Suprapubic skin (tissue), 4 donors: ENCODE measurements at regions not wholly inside any gene's neighbourhood (a gene's known extent, or its start where the extent isn't known, plus 50 kb on each side); places are given as distances from the start of the nearest gene placed in this dataset.

Experiments
- DNase-seq, 2 donors: peaks; one replicate each; pipeline ENCODE4 v3.0.0-alpha.2; 2019; ENCODE audit warnings: low spot score in 2 of 2
- H3K27ac ChIP-seq: fragments of 200-600 bp; sonication (generic); one replicate; pipeline ENCODE4 v1.5.1; 2019
- H3K27me3 ChIP-seq: fragments of 200-600 bp; sonication (generic); one replicate; pipeline ENCODE4 v1.5.1; 2019
- H3K36me3 ChIP-seq: fragments of 200-600 bp; sonication (generic); one replicate; pipeline ENCODE4 v1.5.1; 2019
- H3K4me1 ChIP-seq: fragments of 200-600 bp; sonication (generic); one replicate; pipeline ENCODE4 v1.5.1; 2019
- H3K4me3 ChIP-seq: fragments of 200-600 bp; sonication (generic); one replicate; pipeline ENCODE4 v1.5.1; 2019; ENCODE audit warnings: mild to moderate bottlenecking
- H3K9me3 ChIP-seq: fragments of 200-600 bp; sonication (generic); one replicate; pipeline ENCODE4 v1.5.1; 2019
- EP300 ChIP-seq: sonication (generic); formaldehyde crosslinking; IDR thresholded peaks from one replicate; pipeline ENCODE4 v1.6.1; 2017; ENCODE audit warnings: antibody characterized with exemption
- POLR2A ChIP-seq, 2 donors: fragments of 450-650 bp; IDR thresholded peaks; one replicate each; pipeline ENCODE4 v1.6.1; 2017; ENCODE audit warnings: antibody characterized with exemption in 2 of 2, mild to moderate bottlenecking in 2 of 2, moderate library complexity in 2 of 2
- POLR2AphosphoS5 ChIP-seq, 3 donors: sonication (generic); formaldehyde crosslinking; IDR thresholded peaks; one replicate each; pipeline ENCODE4 v1.6.1; 2017; ENCODE audit warnings: antibody characterized with exemption in 3 of 3
- WGBS: methylation state at CpG from one replicate; pipeline ENCODE4 v1.1.5; 2018; 5-methylcytosine and 5-hydroxymethylcytosine counted together
- TF ChIP-seq, protein P1 (sequence below), 2 donors: fragments of 200-600 bp in 1 of 2; fragments of 450-650 bp in 1 of 2; sonication (generic) in 1 of 2; IDR thresholded peaks; one replicate each; pipeline ENCODE4 v1.5.1; 2016 to 2019; ENCODE audit warnings: antibody characterized with exemption in 2 of 2, mild to moderate bottlenecking in 1 of 2, moderate library complexity in 1 of 2

DNA sequence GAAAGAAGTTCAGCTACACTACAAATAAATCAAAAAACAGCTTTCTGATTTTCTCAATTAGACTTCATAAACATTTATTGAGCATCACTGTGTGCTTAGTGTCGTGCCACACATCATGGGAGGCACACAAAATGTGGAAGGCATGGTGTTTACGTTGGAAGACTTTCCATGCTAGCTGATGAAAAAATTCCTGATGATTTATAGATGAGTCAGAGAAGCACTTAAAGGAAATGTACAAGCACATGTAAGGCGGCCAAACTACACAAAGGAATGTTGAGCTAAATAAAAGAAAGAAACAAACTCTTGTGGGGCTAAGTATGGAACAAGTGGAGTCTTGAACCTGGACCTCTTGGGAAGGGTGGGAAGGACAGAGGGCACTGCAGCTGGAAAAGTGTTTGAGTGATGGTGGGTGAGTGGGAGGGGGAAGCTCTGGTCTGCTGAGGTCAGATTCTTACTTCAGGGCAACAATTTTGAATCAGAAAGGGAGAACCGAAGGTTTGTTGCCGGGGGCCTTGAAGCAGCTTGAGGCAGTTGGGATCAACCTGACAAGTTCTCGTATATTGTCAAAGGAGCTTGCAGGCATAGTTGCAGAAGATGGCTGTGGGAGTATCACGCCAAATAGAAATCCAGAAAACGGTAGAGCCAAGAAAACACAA, 66.9 kb downstream of the FOXB1 start:
- Histone ChIP-seq H3K4me3 (no peak overlapping the region), H3K27me3 (peaks cover 24% of the 10 kb centered on the region), H3K4me1 (no peaks in the 10 kb centered on the region), H3K36me3 (no peaks in the 10 kb centered on the region), H3K9me3 (peaks cover 3% of the 10 kb centered on the region), H3K27ac (no peak overlapping the region)
- 37% methylated on average over 8 of the region's 8 CpGs for WGBS
- no peak for DNase-seq
- TF ChIP-seq, protein P1, sequence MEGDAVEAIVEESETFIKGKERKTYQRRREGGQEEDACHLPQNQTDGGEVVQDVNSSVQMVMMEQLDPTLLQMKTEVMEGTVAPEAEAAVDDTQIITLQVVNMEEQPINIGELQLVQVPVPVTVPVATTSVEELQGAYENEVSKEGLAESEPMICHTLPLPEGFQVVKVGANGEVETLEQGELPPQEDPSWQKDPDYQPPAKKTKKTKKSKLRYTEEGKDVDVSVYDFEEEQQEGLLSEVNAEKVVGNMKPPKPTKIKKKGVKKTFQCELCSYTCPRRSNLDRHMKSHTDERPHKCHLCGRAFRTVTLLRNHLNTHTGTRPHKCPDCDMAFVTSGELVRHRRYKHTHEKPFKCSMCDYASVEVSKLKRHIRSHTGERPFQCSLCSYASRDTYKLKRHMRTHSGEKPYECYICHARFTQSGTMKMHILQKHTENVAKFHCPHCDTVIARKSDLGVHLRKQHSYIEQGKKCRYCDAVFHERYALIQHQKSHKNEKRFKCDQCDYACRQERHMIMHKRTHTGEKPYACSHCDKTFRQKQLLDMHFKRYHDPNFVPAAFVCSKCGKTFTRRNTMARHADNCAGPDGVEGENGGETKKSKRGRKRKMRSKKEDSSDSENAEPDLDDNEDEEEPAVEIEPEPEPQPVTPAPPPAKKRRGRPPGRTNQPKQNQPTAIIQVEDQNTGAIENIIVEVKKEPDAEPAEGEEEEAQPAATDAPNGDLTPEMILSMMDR (IDR thresholded peaks at IDR 0.05), result no peak
- TF ChIP-seq EP300 (no peak), POLR2A (IDR thresholded peaks at IDR 0.05) (no peak), POLR2AphosphoS5 (IDR thresholded peaks at IDR 0.05) (no peak)

GRCh38 chr15:60072826-60073465, 68.8 kb downstream of the FOXB1 start:
- no peak overlapping the region for H3K4me3 ChIP-seq
- peaks cover 3% of the 10 kb centered on the region for H3K9me3 ChIP-seq
- peaks cover 9% of the 10 kb centered on the region for H3K27me3 ChIP-seq
- DNase-seq, result no peak
- 90% methylated on average over 5 of the region's 5 CpGs for WGBS
- no peak overlapping the region for H3K27ac ChIP-seq
- H3K4me1 ChIP-seq, result no peaks in the 10 kb centered on the region
- no peak for TF ChIP-seq EP300
- no peak for TF ChIP-seq POLR2AphosphoS5 (IDR thresholded peaks at IDR 0.05)
- TF ChIP-seq, protein P1 (IDR thresholded peaks at IDR 0.05), result no peak
- TF ChIP-seq POLR2A (IDR thresholded peaks at IDR 0.05), result no peak
- H3K36me3 ChIP-seq, result no peaks in the 10 kb centered on the region

DNA sequence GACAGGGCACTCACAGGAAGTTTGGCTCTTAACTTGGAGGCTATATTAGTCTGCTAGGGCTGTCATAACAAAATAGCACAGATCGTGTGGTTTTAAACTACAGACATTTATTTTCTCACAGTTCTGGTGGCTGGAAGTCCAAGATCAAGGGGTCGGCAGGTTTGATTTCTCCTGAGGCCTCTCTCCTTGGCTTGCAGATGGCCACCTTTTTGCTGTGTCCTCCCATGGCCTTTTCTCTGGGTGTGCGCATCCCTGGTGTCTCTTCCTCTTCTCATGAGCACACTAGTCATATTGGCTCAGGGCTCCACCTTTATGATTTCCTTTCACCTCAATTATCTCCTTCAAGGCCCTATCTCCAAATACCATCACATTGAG, 69.3 kb downstream of the FOXB1 start:
- H3K27ac ChIP-seq, result no peak overlapping the region
- H3K36me3 ChIP-seq, result no peaks in the 10 kb centered on the region
- H3K4me1 ChIP-seq, result no peaks in the 10 kb centered on the region
- H3K27me3 ChIP-seq, result peaks cover 4% of the 10 kb centered on the region
- WGBS, result 98% methylated on average over 3 of the region's 3 CpGs
- no peak overlapping the region for H3K4me3 ChIP-seq
- peaks cover 3% of the 10 kb centered on the region for H3K9me3 ChIP-seq
- TF ChIP-seq EP300 (no peak), POLR2A (IDR thresholded peaks at IDR 0.05) (no peak), POLR2AphosphoS5 (IDR thresholded peaks at IDR 0.05) (no peak)
- TF ChIP-seq, protein P1 (IDR thresholded peaks at IDR 0.05), result no peak
- DNase-seq, result no peak

- no peak overlapping the region for H3K27ac ChIP-seq
- peaks cover 3% of the 10 kb centered on the region for H3K27me3 ChIP-seq
- H3K4me3 ChIP-seq, result no peak overlapping the region
- H3K9me3 ChIP-seq, result peaks cover 3% of the 10 kb centered on the region
- DNase-seq, result no peak
- H3K36me3 ChIP-seq, result no peaks in the 10 kb centered on the region
- no peaks in the 10 kb centered on the region for H3K4me1 ChIP-seq
- TF ChIP-seq, protein P1 (IDR thresholded peaks at IDR 0.05), result no peak
- TF ChIP-seq POLR2AphosphoS5 (IDR thresholded peaks at IDR 0.05), result no peak
- TF ChIP-seq POLR2A (IDR thresholded peaks at IDR 0.05), result no peak
- no peak for TF ChIP-seq EP300
- 55% methylated on average over 6 of the region's 6 CpGs for WGBS
Measured at GRCh38 chr15:60074181-60074885, 70.2 kb downstream of the FOXB1 start.

DNA sequence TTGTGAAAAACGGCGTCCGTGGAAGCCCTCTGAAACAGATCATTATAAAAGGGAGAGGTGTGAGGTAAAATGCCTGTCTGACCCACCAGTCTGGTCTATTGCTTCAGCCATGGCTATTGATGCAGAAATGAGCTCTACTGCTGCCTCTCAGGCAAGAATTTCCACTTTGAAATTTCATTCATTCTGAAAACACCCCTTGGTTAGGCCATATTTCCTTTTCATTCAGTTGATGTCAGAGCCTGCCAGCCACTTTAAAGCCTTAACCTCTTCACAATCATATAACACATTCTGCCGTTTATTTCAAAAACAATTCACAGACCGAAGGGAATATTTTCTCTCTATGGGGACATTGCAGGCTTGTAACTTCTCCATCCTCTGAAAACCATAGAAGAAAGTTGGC, 71.9 kb downstream of the FOXB1 start:
- H3K36me3 ChIP-seq, result no peaks in the 10 kb centered on the region
- no peak overlapping the region for H3K4me3 ChIP-seq
- no peaks in the 10 kb centered on the region for H3K27me3 ChIP-seq
- TF ChIP-seq, protein P1 (IDR thresholded peaks at IDR 0.05), result no peak
- no peak for TF ChIP-seq POLR2A (IDR thresholded peaks at IDR 0.05)
- no peak for TF ChIP-seq POLR2AphosphoS5 (IDR thresholded peaks at IDR 0.05)
- TF ChIP-seq EP300, result no peak
- WGBS, result 91% methylated on average over 5 of the region's 5 CpGs
- no peak for DNase-seq
- no peak overlapping the region for H3K27ac ChIP-seq
- peaks cover 3% of the 10 kb centered on the region for H3K9me3 ChIP-seq
- no peaks in the 10 kb centered on the region for H3K4me1 ChIP-seq
